ENCODE measurements at regions not wholly inside any gene's neighbourhood (a gene's known extent, or its start where the extent isn't known, plus 50 kb on each side); places are given as distances from the start of the nearest gene placed in this dataset.
"Not testable (repeated sequence)": the region's sequence is repeated elsewhere in the genome, so short reads cannot be mapped to it uniquely, and the experiment has no call there.

GRCh38 chr2:128519028-128519427 is 200.4 kb upstream of the HS6ST1 start:
- TF ChIP-seq CTCF, POLR2A (IDR thresholded peaks at IDR 0.05): not testable (repeated sequence)
